CD4-positive, alpha-beta T cell treated with Interleukin-17A for 1 hour (primary cell): ENCODE measurements at regions not wholly inside any gene's neighbourhood (a gene's known extent, or its start where the extent isn't known, plus 50 kb on each side); places are given as distances from the start of the nearest gene placed in this dataset.

Source experiments
- DNase-seq: peaks from one replicate; pipeline ENCODE4 v3.0.0-alpha.2; 2020

GRCh38 chr2:163367825-163368582 lies 367.8 kb downstream of the FIGN start:
- no peak for DNase-seq

DNA sequence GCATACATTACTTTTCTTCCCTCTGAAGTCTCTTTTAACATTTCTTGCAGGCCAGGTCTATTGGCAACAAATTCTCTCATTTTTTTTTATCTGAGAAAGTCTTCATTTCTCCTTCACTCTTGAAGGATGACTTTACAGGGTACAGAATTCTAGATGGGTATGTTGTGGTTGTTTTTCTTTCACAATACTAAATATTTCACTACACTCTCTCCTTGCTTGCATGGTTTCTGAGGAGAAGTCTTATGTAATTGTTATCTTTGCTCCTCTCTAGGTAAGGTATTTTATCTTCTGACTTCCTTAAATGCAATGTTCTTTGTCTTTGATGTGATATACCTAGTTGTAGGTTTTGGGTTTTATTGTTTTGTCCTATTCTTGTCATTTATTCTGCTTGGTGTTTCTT lies 371.1 kb downstream of the FIGN start:
- DNase-seq, result no peak

DNA sequence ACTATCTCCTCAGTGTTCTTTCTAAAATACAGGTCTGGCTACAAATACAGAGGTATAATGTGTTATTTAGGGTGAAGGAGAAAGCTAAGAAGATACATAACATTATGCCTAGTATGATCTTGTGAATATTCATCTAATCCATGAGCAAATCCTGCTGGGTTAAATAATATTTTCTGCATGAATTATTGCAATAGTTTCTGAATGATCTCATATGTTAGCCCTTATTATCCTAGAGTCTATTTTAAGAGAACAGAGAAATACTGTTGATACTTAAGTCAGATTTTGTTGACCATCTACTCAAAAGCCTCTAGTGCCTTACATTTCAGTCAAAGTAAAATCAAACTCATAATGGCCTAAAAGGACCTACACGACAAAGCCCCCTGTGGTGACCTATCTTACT lies 382.3 kb downstream of the FIGN start:
- DNase-seq, result no peak

- no peak for DNase-seq
These were observed 383.8 kb downstream of the FIGN start for GRCh38 chr2:163351966-163352365.

- no peak for DNase-seq
These were observed 384.7 kb downstream of the FIGN start for GRCh38 chr2:163351143-163351542.

GRCh38 chr2:163348857-163349380 lies 386.9 kb downstream of the FIGN start:
- DNase-seq, result peak; percentile 3

GRCh38 chr2:163347982-163348856 lies 387.6 kb downstream of the FIGN start:
- DNase-seq, result no peak

- DNase-seq, result peak; percentile 16
These were observed 389.8 kb downstream of the FIGN start for GRCh38 chr2:163345795-163346573.

DNA sequence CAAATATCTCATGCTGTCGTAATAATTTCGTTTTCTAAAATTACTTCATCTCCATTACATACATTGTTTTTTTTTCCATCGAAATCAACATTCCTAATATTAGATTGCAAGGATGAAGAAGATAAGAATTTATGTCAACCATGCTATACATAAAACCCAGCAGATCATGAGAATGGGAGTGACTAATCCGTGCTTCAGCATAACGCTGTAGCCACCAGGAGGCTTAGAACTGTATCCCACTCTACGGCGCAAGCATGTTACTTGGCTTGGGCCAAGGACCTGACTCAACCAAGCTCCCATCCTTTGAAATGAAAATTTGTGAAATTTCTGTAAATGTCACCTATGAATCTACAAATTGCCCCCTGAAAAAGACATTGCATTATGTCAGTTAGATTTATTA lies 392.5 kb downstream of the FIGN start:
- DNase-seq, result no peak

- no peak for DNase-seq
These were observed 394.4 kb downstream of the FIGN start for GRCh38 chr2:163341426-163341825.

GRCh38 chr2:163338270-163338669 lies 397.5 kb downstream of the FIGN start:
- DNase-seq, result no peak

DNA sequence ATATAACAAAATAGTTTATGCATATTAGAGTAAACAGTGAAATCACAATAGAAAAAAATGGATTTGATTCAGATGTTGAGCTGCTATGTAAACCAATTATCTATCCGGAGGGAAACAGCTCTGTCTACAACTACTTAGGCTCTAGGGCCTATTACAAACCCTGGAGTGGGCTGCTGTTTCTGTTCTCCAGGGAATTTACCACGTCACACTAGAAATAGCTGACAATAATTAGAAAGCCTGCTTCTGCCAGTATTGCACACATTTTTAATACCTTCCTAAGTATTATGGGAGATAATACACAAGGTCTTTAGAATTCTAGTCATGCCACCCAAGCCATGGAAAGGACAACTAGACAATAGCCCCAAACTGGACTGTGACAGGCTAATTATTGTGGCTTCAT lies 411.1 kb downstream of the FIGN start:
- no peak for DNase-seq

- no peak for DNase-seq
These were observed 416.8 kb downstream of the FIGN start for GRCh38 chr2:163319006-163319405.

GRCh38 chr2:163314712-163315111 lies 421.1 kb downstream of the FIGN start:
- no peak for DNase-seq

DNA sequence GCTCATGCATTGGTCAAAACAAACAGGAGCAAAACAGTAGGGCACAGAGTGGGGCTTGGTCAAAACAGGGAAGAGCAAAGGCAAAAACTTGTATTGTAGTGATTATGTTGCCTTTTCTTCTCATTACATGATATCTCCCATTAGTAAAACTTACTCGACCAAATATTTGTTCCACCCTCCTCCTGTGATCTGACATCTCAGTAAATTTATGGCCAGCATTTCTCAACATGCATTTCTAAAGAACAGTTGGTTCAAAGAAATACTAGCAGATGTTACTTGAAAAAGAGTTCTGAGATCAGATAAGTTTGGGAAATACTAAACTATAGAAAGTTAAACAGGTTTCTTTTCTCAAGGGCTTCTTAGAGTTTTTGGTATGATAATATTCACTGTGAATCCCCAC lies 423.1 kb downstream of the FIGN start:
- DNase-seq, result no peak

- no peak for DNase-seq
These were observed 429.2 kb downstream of the FIGN start for GRCh38 chr2:163306647-163307046.

GRCh38 chr2:163302141-163302540 lies 433.7 kb downstream of the FIGN start:
- DNase-seq, result no peak

GRCh38 chr2:163291790-163292189 lies 444.0 kb downstream of the FIGN start:
- DNase-seq, result no peak

GRCh38 chr2:163281717-163282116 lies 443.1 kb upstream of the KCNH7 start:
- no peak for DNase-seq

DNA sequence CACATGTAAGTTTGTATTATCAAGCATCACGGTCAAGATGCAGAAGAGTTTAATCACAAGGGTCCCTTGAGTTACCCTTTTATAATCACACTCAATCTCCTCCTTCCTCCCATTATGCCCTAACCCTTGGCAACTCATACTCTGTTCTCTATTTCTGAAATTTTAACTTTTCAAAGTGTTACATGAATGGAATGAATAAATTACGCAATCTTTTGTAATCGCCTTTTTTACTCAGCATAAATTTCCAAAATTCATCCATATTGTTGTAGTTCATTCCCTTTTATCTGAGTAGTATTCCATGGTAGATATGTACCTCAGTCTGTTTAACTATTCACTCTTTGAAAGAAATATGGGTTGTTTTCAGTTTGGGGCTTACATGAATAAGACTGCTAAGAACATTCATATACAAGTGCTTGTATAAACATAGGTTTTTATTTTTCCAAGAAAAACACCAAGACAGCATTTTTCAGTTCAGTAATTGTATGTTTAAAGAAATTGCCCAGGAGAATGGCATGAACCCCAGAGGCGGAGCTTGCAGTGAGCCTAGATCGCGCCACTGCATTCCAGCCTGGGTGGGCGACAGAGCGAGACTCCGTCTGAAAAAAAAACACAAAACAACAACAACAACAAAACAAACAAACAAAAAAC lies 430.9 kb upstream of the KCNH7 start:
- no peak for DNase-seq

GRCh38 chr2:163266772-163267171 lies 428.2 kb upstream of the KCNH7 start:
- DNase-seq, result no peak

DNA sequence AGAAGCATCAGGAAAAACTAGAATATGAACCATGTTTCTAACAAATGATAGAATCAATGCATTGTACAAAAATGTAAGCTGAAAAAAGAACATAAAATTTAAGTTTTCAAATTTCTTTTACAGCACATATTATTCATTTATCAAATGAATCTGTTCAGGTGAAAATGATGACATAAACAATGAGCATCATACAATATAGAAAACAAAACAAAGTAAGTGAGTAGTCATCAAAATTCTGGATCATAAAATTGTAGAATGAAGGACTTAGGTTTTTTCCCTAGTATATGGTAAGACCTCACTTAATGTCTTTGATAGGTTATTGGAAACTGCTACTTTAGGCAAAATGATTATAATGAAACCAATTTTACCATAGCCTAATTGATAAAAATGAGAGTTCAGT lies 427.0 kb upstream of the KCNH7 start:
- no peak for DNase-seq

DNA sequence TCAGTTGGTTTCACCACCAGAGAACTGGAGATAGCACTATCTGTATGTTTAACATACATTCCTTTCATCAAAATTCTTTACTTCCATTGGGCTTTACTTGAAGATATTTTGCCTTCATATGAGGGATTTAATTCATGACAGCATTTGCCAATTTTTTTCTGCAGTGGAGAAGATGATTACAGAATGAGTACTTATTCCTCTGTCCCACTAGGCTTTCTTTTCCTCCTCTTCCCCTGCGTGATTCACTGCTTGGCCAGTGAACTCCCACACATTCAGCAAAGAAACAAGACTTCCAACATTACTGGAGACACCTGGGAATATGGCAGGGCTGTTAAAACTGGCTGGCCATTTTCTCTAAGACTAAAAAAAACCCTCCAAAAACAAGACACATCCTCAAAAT lies 425.8 kb upstream of the KCNH7 start:
- no peak for DNase-seq
